ENCODE measurements at regions not wholly inside any gene's neighbourhood (a gene's known extent, or its start where the extent isn't known, plus 50 kb on each side); places are given as distances from the start of the nearest gene placed in this dataset.

DNA sequence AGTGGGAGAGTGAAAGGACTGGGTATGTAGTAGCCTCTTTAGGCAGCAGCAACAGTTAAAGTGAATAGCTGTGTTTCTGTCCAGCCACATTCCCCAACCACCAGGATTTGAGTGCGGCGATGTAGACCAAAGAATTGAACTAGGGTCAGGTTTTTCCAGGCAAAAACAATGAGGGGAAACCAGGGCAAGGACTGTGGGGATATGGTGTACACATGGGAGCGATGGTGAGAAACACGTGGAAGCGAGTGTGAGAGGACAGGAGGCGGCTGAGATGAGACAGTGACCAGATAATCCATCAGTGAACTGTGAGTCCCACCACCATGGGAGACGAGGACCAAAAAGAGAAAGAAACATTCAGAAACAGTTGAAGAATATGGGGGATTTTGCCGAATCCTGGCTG, 409.5 kb downstream of the TSN start:
- no peak overlapping the region for H3K27ac Mint-ChIP-seq (ENCODE audit: unreplicated experiment)
- no peaks in the 10 kb centered on the region for H3K36me3 Mint-ChIP-seq (ENCODE audit: low read depth, unreplicated experiment)
- H3K9me3 Mint-ChIP-seq (ENCODE audit: unreplicated experiment): no peaks in the 10 kb centered on the region
- TF ChIP-seq CTCF (IDR thresholded peaks at IDR 0.05; ENCODE audit: unreplicated experiment): no peak
- no peaks in the 10 kb centered on the region for H3K4me1 Mint-ChIP-seq (ENCODE audit: unreplicated experiment)
- H3K4me3 Mint-ChIP-seq (ENCODE audit: unreplicated experiment): no peak overlapping the region
- no peak for DNase-seq (ENCODE audit: low spot score)
- peaks cover 1% of the 10 kb centered on the region for H3K27me3 Mint-ChIP-seq (ENCODE audit: unreplicated experiment)

DNA sequence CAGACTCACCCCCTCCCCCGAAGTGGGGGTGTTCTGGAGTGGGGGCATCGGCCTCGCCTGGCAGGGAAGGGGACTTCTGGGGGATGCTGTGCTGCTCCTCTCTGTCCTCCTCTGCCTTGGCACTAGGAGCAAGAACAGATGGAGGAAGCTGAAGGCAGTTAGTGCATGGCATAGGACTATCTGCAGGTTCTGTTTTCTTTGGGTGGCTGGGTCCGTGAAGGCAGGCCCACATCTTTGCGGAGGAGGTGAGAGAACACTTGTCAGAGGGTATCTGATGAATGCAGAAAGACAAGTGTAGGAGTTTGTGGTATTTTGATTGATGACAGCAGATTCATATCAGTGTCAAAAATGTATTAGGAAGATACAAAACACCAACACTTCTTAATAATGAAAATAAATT, 411.4 kb downstream of the TSN start:
- H3K9me3 Mint-ChIP-seq (ENCODE audit: unreplicated experiment): no peaks in the 10 kb centered on the region

GRCh38 chr2:122167515-122167914, 412.1 kb downstream of the TSN start:
- no peak for DNase-seq (ENCODE audit: low spot score)
- Mint-ChIP-seq H3K4me1 (ENCODE audit: unreplicated experiment) (no peaks in the 10 kb centered on the region), H3K27me3 (ENCODE audit: unreplicated experiment) (peaks cover 3% of the 10 kb centered on the region), H3K4me3 (ENCODE audit: unreplicated experiment) (no peak overlapping the region), H3K36me3 (ENCODE audit: low read depth, unreplicated experiment) (no peaks in the 10 kb centered on the region), H3K9me3 (ENCODE audit: unreplicated experiment) (no peaks in the 10 kb centered on the region), H3K27ac (ENCODE audit: unreplicated experiment) (no peak overlapping the region)
- no peak for TF ChIP-seq CTCF (IDR thresholded peaks at IDR 0.05; ENCODE audit: unreplicated experiment)

More for the DNA sequence above, 411.4 kb downstream of the TSN start:
- H3K4me1 Mint-ChIP-seq (ENCODE audit: unreplicated experiment): no peaks in the 10 kb centered on the region
- no peak for DNase-seq (ENCODE audit: low spot score)
- no peak overlapping the region for H3K27ac Mint-ChIP-seq (ENCODE audit: unreplicated experiment)
- no peak for TF ChIP-seq CTCF (IDR thresholded peaks at IDR 0.05; ENCODE audit: unreplicated experiment)
- H3K36me3 Mint-ChIP-seq (ENCODE audit: low read depth, unreplicated experiment): no peaks in the 10 kb centered on the region
- H3K4me3 Mint-ChIP-seq (ENCODE audit: unreplicated experiment): no peak overlapping the region
- H3K27me3 Mint-ChIP-seq (ENCODE audit: unreplicated experiment): peaks cover 3% of the 10 kb centered on the region

- DNase-seq (ENCODE audit: low spot score): peak; percentile 30
- H3K4me3 Mint-ChIP-seq (ENCODE audit: unreplicated experiment): no peak overlapping the region
- TF ChIP-seq CTCF (IDR thresholded peaks at IDR 0.05; ENCODE audit: unreplicated experiment): no peak
- H3K27me3 Mint-ChIP-seq (ENCODE audit: unreplicated experiment): peaks cover 3% of the 10 kb centered on the region
- no peaks in the 10 kb centered on the region for H3K9me3 Mint-ChIP-seq (ENCODE audit: unreplicated experiment)
- no peaks in the 10 kb centered on the region for H3K36me3 Mint-ChIP-seq (ENCODE audit: low read depth, unreplicated experiment)
- no peaks in the 10 kb centered on the region for H3K4me1 Mint-ChIP-seq (ENCODE audit: unreplicated experiment)
- no peak overlapping the region for H3K27ac Mint-ChIP-seq (ENCODE audit: unreplicated experiment)
Observed at GRCh38 chr2:122168799-122169198, 413.3 kb downstream of the TSN start.

DNA sequence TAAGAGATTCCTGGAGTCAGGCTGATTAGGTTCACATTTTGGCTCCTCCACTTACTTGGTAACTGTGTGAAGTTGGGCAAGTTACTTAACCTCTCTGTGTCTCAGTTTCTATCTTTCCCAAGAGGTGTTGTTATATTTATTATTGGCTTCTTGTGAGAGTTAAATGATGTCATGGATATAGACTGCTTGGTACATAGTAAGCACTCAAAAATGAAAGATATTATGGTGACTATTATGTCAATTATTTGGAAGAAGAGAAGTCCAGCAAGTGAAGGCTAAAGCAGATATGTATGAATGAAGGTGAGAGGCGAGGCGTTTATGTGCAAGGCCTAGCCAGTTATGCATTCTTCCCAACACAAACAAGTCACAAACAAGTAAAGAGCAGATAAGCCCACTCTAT, 417.4 kb downstream of the TSN start:
- Mint-ChIP-seq H3K4me3 (ENCODE audit: unreplicated experiment) (no peak overlapping the region), H3K4me1 (ENCODE audit: unreplicated experiment) (no peaks in the 10 kb centered on the region), H3K9me3 (ENCODE audit: unreplicated experiment) (no peaks in the 10 kb centered on the region), H3K27me3 (ENCODE audit: unreplicated experiment) (peaks cover 2% of the 10 kb centered on the region), H3K36me3 (ENCODE audit: low read depth, unreplicated experiment) (no peaks in the 10 kb centered on the region), H3K27ac (ENCODE audit: unreplicated experiment) (no peak overlapping the region)
- TF ChIP-seq CTCF (IDR thresholded peaks at IDR 0.05; ENCODE audit: unreplicated experiment): no peak
- no peak for DNase-seq (ENCODE audit: low spot score)

Measured in endothelial cell (in vitro differentiated cells).